HG03139 (cell line): ENCODE measurements at regions not wholly inside any gene's neighbourhood (a gene's known extent, or its start where the extent isn't known, plus 50 kb on each side); places are given as distances from the start of the nearest gene placed in this dataset.

ENCODE experiments used
- ATAC-seq: cut with Tn5 transposase; IDR thresholded peaks from one replicate; pipeline ENCODE4 v1.9.1; 2021; ENCODE audit not compliant: unreplicated experiment

GRCh38 chr11:16685914-16686313, 52.5 kb upstream of the C11orf58 start:
- no peak for ATAC-seq

GRCh38 chr11:16678466-16679116, 59.9 kb upstream of the C11orf58 start:
- no peak for ATAC-seq

- ATAC-seq: no peak
Observed at GRCh38 chr11:16669799-16670415, 68.5 kb upstream of the C11orf58 start.

- ATAC-seq: no peak
Observed at GRCh38 chr11:16632295-16633200, 105.9 kb upstream of the C11orf58 start.

GRCh38 chr11:16630651-16631050, 107.8 kb upstream of the C11orf58 start:
- no peak for ATAC-seq

GRCh38 chr11:16618431-16618830, 120.0 kb upstream of the C11orf58 start:
- no peak for ATAC-seq

GRCh38 chr11:16615480-16615879, 123.0 kb upstream of the C11orf58 start:
- ATAC-seq: no peak

GRCh38 chr11:16613512-16614381, 124.7 kb upstream of the C11orf58 start:
- peak; percentile 100 for ATAC-seq

- no peak for ATAC-seq
Observed at GRCh38 chr11:16613262-16613511, 125.3 kb upstream of the C11orf58 start.

- no peak for ATAC-seq
Observed at GRCh38 chr11:16612566-16613261, 125.7 kb upstream of the C11orf58 start.

- ATAC-seq: no peak
Observed at GRCh38 chr11:16611926-16612565, 126.4 kb upstream of the C11orf58 start.

GRCh38 chr11:16611401-16611921, 127.0 kb upstream of the C11orf58 start:
- no peak for ATAC-seq

GRCh38 chr11:16610738-16611388, 127.6 kb upstream of the C11orf58 start:
- no peak for ATAC-seq

- no peak for ATAC-seq
Observed at GRCh38 chr11:16610213-16610737, 128.2 kb upstream of the C11orf58 start.

GRCh38 chr11:16609769-16610168, 128.7 kb upstream of the C11orf58 start:
- ATAC-seq: no peak

- ATAC-seq: no peak
Observed at GRCh38 chr11:16607675-16608644, 130.5 kb upstream of the C11orf58 start.

- no peak for ATAC-seq
Observed at GRCh38 chr11:16606784-16607674, 131.4 kb upstream of the C11orf58 start.
